CD4-positive, alpha-beta T cell treated with Interleukin-6 at 100 ng/mL for 8 hours (primary cell): ENCODE measurements at regions not wholly inside any gene's neighbourhood (a gene's known extent, or its start where the extent isn't known, plus 50 kb on each side); places are given as distances from the start of the nearest gene placed in this dataset.
"Not testable (repeated sequence)": the region's sequence is repeated elsewhere in the genome, so short reads cannot be mapped to it uniquely, and the experiment has no call there.

Source experiments
- DNase-seq: peaks from one replicate; pipeline ENCODE4 v3.0.0-alpha.2; 2020; ENCODE audit warnings: mixed read lengths, low spot score

GRCh38 chr3:150357923-150358607 lies 50.0 kb upstream of the TSC22D2 start:
- DNase-seq, result no peak

GRCh38 chr3:150357140-150357539 lies 51.0 kb upstream of the TSC22D2 start:
- DNase-seq, result no peak

DNA sequence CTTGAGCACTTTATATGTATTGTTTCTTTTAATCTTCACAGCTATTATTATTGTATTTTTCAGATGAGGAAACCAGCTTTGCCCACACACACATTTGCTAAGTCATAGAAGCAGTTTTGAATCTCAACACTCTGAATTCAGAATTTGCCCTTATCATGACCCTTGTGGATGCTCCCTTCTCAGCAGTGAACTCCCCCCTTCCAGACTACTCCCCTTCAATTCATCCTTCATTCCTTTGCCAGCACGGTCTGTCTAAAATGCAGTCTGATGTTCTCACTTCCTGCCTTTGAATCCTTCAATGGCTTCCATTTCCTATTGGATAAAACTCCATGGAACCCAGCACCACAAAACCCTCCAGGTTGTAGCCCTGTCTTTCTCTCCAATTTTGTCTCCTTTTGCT lies 52.5 kb upstream of the TSC22D2 start:
- DNase-seq, result no peak

GRCh38 chr3:150352931-150353330 lies 55.2 kb upstream of the TSC22D2 start:
- no peak for DNase-seq

GRCh38 chr3:150351398-150351797 lies 56.7 kb upstream of the TSC22D2 start:
- no peak for DNase-seq

DNA sequence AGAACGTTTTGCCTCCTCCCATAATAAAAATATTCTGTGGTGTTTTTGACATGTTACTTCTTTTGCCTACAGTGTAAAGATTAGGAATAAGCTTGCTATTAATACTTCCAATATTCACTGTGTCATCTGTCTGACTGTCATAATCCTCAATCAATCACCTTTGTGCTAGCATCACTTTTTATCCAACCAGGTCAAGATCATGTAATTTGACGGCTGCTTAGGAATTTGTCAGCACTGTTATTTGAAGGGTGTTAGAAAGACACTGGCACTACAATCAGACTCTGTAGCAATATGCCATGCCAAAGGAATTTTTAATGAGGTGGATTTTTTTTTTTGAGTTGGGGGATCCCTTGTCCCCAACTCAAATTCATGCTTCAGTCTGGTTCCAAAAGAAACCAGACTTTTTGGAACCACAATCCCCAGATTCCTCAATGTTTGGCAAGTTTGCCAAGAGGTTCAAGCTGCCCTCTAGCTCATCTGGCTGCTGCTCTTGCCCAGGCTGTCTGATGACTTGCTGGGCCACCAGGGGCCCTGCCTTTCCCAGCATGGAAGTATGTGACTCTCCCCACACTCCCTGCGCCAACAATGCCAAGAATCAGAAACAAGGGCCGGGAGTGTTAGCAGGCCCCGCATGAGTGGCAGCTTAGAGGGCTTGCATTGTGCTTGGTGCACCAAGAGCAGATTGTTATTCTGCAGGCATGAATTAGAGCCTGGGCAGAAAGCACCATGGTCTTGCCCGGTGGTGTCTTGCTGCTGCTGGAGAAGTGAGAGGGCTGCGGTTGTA lies 58.6 kb upstream of the TSC22D2 start:
- no peak for DNase-seq

GRCh38 chr3:150348500-150348899 lies 59.6 kb upstream of the TSC22D2 start:
- DNase-seq, result no peak

DNA sequence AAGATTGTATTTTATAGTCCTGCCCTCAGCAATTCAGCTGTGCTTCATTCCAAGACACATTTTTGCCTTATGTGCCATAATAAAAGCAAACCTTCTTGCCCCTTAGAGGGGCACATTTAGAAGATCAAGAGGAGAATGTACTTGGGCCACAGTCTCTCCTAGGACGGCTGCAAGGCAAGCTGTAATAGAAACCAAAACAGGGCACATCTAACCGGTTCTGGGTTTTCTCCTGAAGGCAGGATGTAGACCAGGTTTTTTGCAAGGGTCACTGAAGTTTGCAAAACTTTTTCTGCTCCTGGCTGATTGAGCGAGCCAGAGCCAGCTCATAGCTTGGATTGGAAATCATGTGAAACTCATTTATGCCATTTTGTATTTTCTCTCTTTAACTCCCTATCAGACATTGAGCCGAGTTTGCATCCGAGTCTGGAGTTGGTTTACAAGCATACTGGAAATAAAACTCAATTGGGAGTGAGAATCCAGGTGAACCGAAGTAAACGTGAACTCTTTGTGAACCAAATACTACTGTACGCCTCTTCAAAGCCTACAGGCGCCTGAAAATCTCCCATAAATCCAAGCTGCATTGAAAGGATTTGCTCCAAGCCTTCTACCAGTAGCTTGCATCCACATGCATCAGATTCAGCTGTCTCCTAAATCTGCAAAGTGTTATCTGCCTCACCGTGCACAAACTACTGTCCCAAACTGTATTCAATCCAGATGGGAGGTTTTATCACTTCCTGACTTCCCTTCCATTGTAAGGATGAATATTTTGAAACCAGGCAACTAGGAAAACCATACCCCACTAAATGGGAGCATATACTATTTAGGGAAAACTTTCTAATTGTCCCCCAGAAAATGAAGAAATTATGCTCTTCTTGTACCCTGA lies 60.9 kb upstream of the TSC22D2 start:
- no peak for DNase-seq

GRCh38 chr3:150346266-150346665 lies 61.8 kb upstream of the TSC22D2 start:
- DNase-seq, result no peak

DNA sequence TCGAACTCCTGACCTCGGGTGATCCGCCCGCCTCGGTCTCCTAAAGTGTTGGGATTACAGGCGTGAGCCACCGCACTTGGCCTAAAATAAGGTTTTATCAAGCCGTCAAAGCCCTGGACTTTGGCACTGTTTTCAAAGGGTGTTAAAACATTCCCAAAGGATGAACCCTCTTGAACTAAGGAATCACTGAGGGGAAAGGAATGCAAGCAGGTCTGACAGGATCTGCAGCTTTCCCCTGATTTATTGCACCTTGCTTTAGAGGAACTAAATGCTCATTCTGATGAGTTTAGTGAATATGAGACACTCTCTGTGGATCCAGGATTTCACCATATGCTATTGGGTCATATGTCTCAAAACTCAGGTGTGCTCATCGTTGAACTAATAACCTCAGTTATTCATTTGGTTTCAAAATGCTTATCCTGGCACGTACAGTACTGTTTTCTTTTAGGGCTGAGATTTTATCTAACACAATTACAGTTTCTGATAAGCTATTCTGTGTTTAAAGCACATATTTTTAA lies 63.0 kb upstream of the TSC22D2 start:
- DNase-seq, result no peak

DNA sequence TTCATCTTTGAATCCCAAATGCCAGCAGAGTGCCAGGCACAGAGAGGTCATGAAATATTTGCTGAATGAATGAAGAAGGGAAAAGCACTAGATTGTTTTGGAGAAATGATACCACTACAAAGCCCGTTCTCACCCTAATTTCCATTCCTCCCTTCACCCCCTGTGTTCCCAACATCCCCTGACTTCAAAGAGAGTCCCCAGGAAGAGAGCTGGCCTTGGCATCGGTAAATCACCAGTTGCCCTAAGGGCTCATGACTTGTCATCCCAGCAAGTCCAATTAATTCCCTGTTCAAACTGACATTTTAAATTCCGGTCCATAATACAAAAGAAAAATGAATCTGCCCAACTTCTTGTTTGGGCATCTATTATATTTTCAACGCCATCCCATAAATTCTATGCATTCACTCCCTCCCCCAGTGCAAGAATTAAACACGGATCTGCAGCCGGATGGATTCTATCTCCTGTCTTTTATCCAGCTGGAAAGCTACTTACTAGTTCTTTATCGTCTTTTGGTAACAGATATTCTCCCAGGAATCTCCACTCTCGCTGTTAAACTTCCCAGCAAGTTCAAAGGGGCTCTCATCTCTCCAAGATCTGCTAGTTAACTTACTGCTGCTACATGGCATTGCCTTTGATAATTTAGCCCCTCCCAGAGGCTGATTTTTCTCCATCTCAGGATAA lies 63.9 kb upstream of the TSC22D2 start:
- no peak for DNase-seq

GRCh38 chr3:150342896-150343467 lies 65.1 kb upstream of the TSC22D2 start:
- no peak for DNase-seq

DNA sequence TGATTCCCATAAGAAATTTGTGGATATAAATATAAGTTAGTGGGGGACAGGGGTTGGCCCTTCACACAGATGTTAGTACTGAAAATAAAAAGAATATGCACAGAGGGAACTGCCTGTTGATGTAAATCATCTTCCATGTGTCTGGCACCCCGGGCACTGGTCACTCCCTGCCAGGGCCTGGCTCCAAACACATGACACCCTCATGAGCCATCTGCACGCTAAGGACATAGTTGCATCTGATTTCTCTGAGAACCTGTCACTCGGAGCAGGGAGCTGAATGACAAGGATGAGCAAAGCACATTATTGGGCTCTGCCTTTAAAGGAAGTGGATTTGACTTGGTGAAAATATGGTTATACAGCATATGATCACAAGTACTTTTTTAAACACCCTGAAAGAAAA lies 66.2 kb upstream of the TSC22D2 start:
- DNase-seq, result no peak

- DNase-seq, result not testable (repeated sequence)
Measured at GRCh38 chr3:150336363-150336762, 71.7 kb upstream of the TSC22D2 start.

- no peak for DNase-seq
Measured at GRCh38 chr3:150335631-150336030, 72.5 kb upstream of the TSC22D2 start.

- no peak for DNase-seq
Measured at GRCh38 chr3:150334974-150335373, 73.1 kb upstream of the TSC22D2 start.

GRCh38 chr3:150333477-150333876 lies 74.6 kb upstream of the TSC22D2 start:
- DNase-seq, result no peak

GRCh38 chr3:150331978-150332568 lies 76.0 kb upstream of the TSC22D2 start:
- DNase-seq, result no peak

- no peak for DNase-seq
Measured at GRCh38 chr3:150330872-150331271, 77.2 kb upstream of the TSC22D2 start.

DNA sequence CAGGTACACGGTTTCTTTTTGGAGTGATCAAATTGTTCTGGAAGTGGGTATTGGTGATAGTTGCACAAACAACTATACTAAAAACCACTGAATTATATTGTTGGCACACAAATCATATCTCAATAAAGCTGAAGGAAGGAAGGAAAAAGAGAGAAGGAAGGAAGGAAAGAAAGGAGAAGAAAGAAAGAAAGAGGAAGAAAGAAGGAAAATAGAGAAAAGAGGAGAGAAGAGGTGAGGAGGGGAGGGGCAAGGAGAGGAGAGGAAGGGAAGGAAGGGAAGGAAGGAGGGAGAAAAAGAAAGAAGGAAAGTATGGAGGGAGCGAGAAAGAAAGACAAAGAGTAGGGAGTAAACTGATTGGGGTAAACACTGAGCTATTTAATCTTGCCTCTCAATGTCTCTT lies 77.9 kb upstream of the TSC22D2 start:
- DNase-seq, result no peak

DNA sequence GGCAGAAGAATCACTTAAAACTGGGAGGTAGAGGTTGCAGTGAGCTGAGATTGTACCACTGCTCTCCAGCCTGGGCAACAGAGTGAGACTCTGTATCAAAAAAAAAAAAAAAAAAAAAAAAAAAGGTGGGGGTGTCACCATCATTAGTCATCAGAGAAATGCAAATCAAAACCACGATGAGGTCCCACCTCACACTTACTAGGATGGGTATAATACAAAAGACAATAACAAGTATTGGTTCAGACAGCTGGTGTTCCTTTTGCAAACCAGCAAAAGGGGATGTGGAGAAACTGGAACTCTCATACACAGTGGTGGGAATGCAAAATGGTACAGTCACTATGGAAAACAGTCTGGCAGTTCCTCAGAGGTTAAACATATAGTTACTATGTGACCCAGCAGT lies 78.7 kb upstream of the TSC22D2 start:
- no peak for DNase-seq
